MM.1S (cell line): ENCODE measurements at regions not wholly inside any gene's neighbourhood (a gene's known extent, or its start where the extent isn't known, plus 50 kb on each side); places are given as distances from the start of the nearest gene placed in this dataset.

Experiments
- DNase-seq: peaks from one replicate; pipeline ENCODE4 v3.0.0-alpha.2; 2015
- H2AFZ ChIP-seq: fragments of 300-600 bp; sonication (generic); 2 replicates; pipeline ENCODE4 v1.6.0; 2016; ENCODE audit warnings: antibody characterized with exemption, low read length
- H3F3A ChIP-seq: fragments of 300-600 bp; sonication (generic); 2 replicates; pipeline ENCODE4 v1.6.1; 2016; ENCODE audit warnings: mild to moderate bottlenecking, antibody characterized with exemption, low read length, moderate library complexity, mixed read lengths; ENCODE audit not compliant: insufficient read depth
- H3K27ac ChIP-seq: fragments of 300-600 bp; sonication (generic); 2 replicates; pipeline ENCODE4 v1.5.1; 2016; ENCODE audit warnings: mild to moderate bottlenecking, low read length
- H3K27me3 ChIP-seq: fragments of 300-600 bp; sonication (generic); replicated peaks from 2 replicates; pipeline ENCODE4 v1.6.0; 2016; ENCODE audit warnings: low read length; ENCODE audit not compliant: insufficient read depth
- H3K36me3 ChIP-seq: fragments of 300-600 bp; sonication (generic); replicated peaks from 2 replicates; pipeline ENCODE4 v1.6.1; 2016; ENCODE audit warnings: mild to moderate bottlenecking, low read length, mixed read lengths; ENCODE audit not compliant: insufficient read depth
- H3K4me1 ChIP-seq: fragments of 300-600 bp; sonication (generic); 2 replicates; pipeline ENCODE4 v1.6.1; 2016; ENCODE audit warnings: low read length, mixed read lengths
- H3K4me2 ChIP-seq: fragments of 300-600 bp; sonication (generic); 2 replicates; pipeline ENCODE4 v1.6.0; 2016; ENCODE audit warnings: low read depth, low read length
- H3K4me3 ChIP-seq: fragments of 300-600 bp; sonication (generic); 2 replicates; pipeline ENCODE4 v1.5.1; 2016; ENCODE audit warnings: low read length, mixed read lengths
- H3K79me2 ChIP-seq: fragments of 300-600 bp; sonication (generic); 2 replicates; pipeline ENCODE4 v1.6.1; 2016; ENCODE audit warnings: mixed run types, low read length, mixed read lengths
- H3K9ac ChIP-seq: fragments of 300-600 bp; sonication (generic); 2 replicates; pipeline ENCODE4 v1.6.1; 2016; ENCODE audit warnings: low read length, mixed read lengths
- H3K9me2 ChIP-seq: fragments of 300-600 bp; sonication (generic); replicated peaks from 2 replicates; pipeline ENCODE4 v1.6.1; 2016; ENCODE audit warnings: mild to moderate bottlenecking, low read length, mixed read lengths; ENCODE audit not compliant: insufficient read depth
- H3K9me3 ChIP-seq: fragments of 300-600 bp; sonication (generic); replicated peaks from 2 replicates; pipeline ENCODE4 v1.6.1; 2016; ENCODE audit warnings: mild to moderate bottlenecking, low read length, mixed read lengths; ENCODE audit not compliant: insufficient read depth
- H4K20me1 ChIP-seq: fragments of 300-600 bp; sonication (generic); 2 replicates; pipeline ENCODE4 v1.6.1; 2016; ENCODE audit warnings: mild to moderate bottlenecking, low read length, moderate library complexity, mixed read lengths; ENCODE audit not compliant: insufficient read depth
- EZH2 ChIP-seq: fragments of 300-600 bp; sonication (generic); optimal IDR thresholded peaks from 2 replicates; pipeline ENCODE3; 2017; ENCODE audit warnings: low read depth, mild to moderate bottlenecking, antibody characterized with exemption, low read length, mixed read lengths
- EZH2phosphoT487 ChIP-seq: fragments of 300-600 bp; sonication (generic); IDR thresholded peaks from 2 replicates; pipeline ENCODE4 v1.6.1; 2018; ENCODE audit warnings: antibody characterized with exemption, low read length
- TF ChIP-seq, protein P1 (sequence below): fragments of 300-600 bp; sonication (generic); IDR thresholded peaks from 2 replicates; pipeline ENCODE4 v1.5.1; 2016; ENCODE audit warnings: antibody characterized with exemption, low read length, mixed read lengths

DNA sequence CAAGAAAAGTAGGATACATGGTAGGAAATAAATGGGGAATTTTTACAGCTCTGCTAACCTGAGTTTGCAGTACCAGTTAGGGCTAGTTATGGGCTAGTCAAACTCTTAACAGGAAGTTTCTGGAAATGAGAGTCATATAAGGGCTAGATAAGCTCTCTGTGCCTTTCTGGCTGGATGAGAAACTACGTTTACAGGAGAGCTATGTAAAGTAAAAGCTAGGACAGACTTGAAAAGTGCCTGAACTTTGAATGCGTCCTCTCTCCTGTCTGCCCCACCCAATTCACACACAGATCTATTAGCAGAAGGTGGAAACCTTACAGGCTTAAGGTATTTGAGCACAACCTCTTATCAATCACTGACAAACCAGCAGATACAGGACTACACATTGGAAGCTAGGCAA is 167.1 kb downstream of the SNX19 start:
- H3K27me3 ChIP-seq = no peaks in the 10 kb centered on the region
- TF ChIP-seq EZH2phosphoT487 (no peak), EZH2 (no peak)
- TF ChIP-seq, protein P1, sequence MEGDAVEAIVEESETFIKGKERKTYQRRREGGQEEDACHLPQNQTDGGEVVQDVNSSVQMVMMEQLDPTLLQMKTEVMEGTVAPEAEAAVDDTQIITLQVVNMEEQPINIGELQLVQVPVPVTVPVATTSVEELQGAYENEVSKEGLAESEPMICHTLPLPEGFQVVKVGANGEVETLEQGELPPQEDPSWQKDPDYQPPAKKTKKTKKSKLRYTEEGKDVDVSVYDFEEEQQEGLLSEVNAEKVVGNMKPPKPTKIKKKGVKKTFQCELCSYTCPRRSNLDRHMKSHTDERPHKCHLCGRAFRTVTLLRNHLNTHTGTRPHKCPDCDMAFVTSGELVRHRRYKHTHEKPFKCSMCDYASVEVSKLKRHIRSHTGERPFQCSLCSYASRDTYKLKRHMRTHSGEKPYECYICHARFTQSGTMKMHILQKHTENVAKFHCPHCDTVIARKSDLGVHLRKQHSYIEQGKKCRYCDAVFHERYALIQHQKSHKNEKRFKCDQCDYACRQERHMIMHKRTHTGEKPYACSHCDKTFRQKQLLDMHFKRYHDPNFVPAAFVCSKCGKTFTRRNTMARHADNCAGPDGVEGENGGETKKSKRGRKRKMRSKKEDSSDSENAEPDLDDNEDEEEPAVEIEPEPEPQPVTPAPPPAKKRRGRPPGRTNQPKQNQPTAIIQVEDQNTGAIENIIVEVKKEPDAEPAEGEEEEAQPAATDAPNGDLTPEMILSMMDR = no peak

DNA sequence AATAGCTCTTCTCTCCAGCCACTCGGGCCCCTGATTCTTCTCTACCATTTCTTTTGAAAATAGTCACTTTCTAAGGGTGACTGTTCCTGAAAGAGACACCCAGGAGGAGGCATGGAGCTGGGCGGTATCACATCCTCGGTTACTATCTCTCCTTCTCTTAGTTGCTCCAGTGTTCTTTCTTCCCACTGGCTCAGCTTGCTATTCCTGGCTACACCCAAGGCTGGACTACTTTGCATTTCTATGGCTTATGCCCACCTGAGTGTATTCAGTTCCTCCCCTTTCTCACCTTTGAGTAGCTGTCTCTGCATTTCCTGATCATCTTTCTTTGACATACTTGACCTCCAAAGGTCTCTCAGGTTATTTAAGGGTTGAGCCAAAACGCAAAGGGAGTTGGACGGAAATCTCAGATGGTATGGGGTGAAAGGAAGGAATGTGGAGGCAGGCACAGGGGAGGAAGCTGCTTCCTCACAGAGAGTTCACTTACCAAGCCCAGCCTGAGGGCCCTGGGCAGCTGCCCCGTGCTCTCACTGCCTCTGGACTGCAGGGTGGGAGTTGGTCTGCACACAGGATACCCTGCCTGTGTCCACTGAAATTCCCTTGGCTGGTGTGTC is 155.7 kb downstream of the SNX19 start:
- Histone ChIP-seq H3K9me2 (no peaks in the 10 kb centered on the region), H3K27ac (no peak overlapping the region), H3K4me3 (no peak overlapping the region), H4K20me1 (no peaks in the 10 kb centered on the region), H3K36me3 (no peaks in the 10 kb centered on the region), H3K9me3 (no peaks in the 10 kb centered on the region), H3K4me2 (no peak overlapping the region), H3F3A (peaks cover 4% of the 10 kb centered on the region), H2AFZ (no peak overlapping the region), H3K27me3 (no peaks in the 10 kb centered on the region), H3K4me1 (peaks cover 8% of the 10 kb centered on the region), H3K9ac (no peak overlapping the region), H3K79me2 (no peaks in the 10 kb centered on the region)
- DNase-seq = no peak
- no peak for TF ChIP-seq EZH2
- no peak for TF ChIP-seq EZH2phosphoT487
- TF ChIP-seq, protein P1 = no peak

More for the DNA sequence above, 167.1 kb downstream of the SNX19 start:
- DNase-seq = no peak
- Histone ChIP-seq H3K79me2 (no peaks in the 10 kb centered on the region), H3F3A (no peaks in the 10 kb centered on the region), H3K9ac (no peak overlapping the region), H3K9me2 (no peaks in the 10 kb centered on the region), H4K20me1 (no peaks in the 10 kb centered on the region), H3K4me1 (no peaks in the 10 kb centered on the region), H2AFZ (no peak overlapping the region), H3K4me2 (no peak overlapping the region), H3K9me3 (no peaks in the 10 kb centered on the region), H3K27ac (no peak overlapping the region), H3K36me3 (no peaks in the 10 kb centered on the region), H3K4me3 (no peak overlapping the region)

DNA sequence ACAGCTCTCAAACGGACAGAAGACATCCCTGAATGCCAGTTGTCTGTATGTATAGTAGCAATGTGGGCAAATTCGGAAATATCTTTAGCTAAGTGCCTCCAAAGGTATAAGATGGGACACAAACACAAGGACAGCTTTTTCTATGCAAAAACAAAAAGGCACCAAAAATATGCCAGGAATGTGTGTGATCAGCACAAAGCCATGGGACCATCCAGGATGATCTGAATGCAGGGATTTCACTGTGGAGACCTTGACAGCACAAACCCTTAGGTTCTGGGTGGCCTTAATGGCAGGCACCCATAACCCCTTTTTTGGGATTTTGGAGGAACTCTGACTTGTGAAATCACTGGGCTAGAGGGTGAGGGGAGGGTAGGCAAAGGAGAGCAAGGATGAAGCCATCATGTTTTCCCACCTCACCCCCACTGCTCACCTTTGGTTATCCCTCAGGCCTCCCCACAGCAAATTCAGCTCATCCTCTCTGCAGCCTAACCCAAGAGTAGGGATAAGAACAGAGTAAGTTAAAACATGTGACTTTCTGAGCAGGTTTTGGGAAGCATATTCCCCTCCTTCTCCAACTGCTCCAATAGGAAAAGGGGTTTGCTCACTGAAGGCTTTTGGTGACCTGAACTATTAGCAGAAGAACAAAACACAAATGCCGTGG is 154.6 kb downstream of the SNX19 start:
- TF ChIP-seq EZH2phosphoT487 (no peak), EZH2 (no peak)
- TF ChIP-seq, protein P1 = no peak
- Histone ChIP-seq H3K9me2 (no peaks in the 10 kb centered on the region), H3K27ac (no peak overlapping the region), H3F3A (peaks cover 14% of the 10 kb centered on the region), H3K79me2 (no peaks in the 10 kb centered on the region), H4K20me1 (no peaks in the 10 kb centered on the region), H2AFZ (no peak overlapping the region), H3K9me3 (no peaks in the 10 kb centered on the region), H3K9ac (no peak overlapping the region), H3K4me3 (no peak overlapping the region), H3K36me3 (no peaks in the 10 kb centered on the region), H3K4me2 (no peak overlapping the region), H3K4me1 (peaks cover 17% of the 10 kb centered on the region), H3K27me3 (no peaks in the 10 kb centered on the region)
- DNase-seq = no peak
